GM23338 (cell line): ENCODE measurements at regions not wholly inside any gene's neighbourhood (a gene's known extent, or its start where the extent isn't known, plus 50 kb on each side); places are given as distances from the start of the nearest gene placed in this dataset.

Experiments
- ATAC-seq: fragments of 200-7000 bp; cut with Tn5 transposase; 3 replicates; pipeline ENCODE4 v1.9.1; 2020
- DNase-seq: peaks from one replicate; pipeline ENCODE4 v3.0.0-alpha.2; 2015; ENCODE audit warnings: low spot score
- H2AFZ ChIP-seq: fragments of 200-600 bp; sonication (generic); 2 replicates; pipeline ENCODE4 v1.8.0; 2016; ENCODE audit warnings: antibody characterized with exemption, mild to moderate bottlenecking, moderate library complexity
- H3F3A ChIP-seq: fragments of 200-600 bp; sonication (generic); replicated peaks from 2 replicates; pipeline ENCODE4 v1.8.0; 2017; ENCODE audit warnings: antibody characterized with exemption, mixed run types, low read depth
- H3K27ac ChIP-seq: fragments of 200-600 bp; sonication (generic); 2 replicates; pipeline ENCODE4 v1.6.1; 2016; ENCODE audit warnings: low read depth
- H3K27me3 ChIP-seq: fragments of 200-600 bp; sonication (generic); 2 replicates; pipeline ENCODE4 v1.8.0; 2016; ENCODE audit warnings: mild to moderate bottlenecking, mixed run types, moderate library complexity; ENCODE audit not compliant: insufficient read depth
- H3K36me3 ChIP-seq: fragments of 200-600 bp; sonication (generic); 2 replicates; pipeline ENCODE4 v1.8.0; 2016; ENCODE audit warnings: mild to moderate bottlenecking; ENCODE audit not compliant: insufficient read depth
- H3K4me1 ChIP-seq: fragments of 200-600 bp; sonication (generic); 2 replicates; pipeline ENCODE4 v1.8.0; 2016; ENCODE audit warnings: mild to moderate bottlenecking, moderate library complexity; ENCODE audit not compliant: insufficient read depth
- H3K4me2 ChIP-seq: fragments of 200-600 bp; sonication (generic); 2 replicates; pipeline ENCODE4 v1.7.1; 2017; ENCODE audit warnings: mixed run types
- H3K4me3 ChIP-seq: fragments of 200-600 bp; sonication (generic); 2 replicates; pipeline ENCODE4 v1.6.1; 2016; ENCODE audit warnings: mixed run types
- H3K79me2 ChIP-seq: fragments of 200-600 bp; sonication (generic); replicated peaks from 2 replicates; pipeline ENCODE4 v1.8.0; 2017; ENCODE audit warnings: mild to moderate bottlenecking; ENCODE audit not compliant: insufficient read depth
- H3K9me2 ChIP-seq: fragments of 200-600 bp; sonication (generic); 2 replicates; pipeline ENCODE4 v1.8.0; 2017; ENCODE audit not compliant: insufficient read depth
- H4K20me1 ChIP-seq: fragments of 200-600 bp; sonication (generic); replicated peaks from 2 replicates; pipeline ENCODE4 v1.8.0; 2017; ENCODE audit warnings: mild to moderate bottlenecking; ENCODE audit not compliant: insufficient read depth
- H3K27ac Mint-ChIP-seq: 2 replicates; pipeline ENCODE4 v1.8.0; 2020; ENCODE audit warnings: inconsistent platforms, mild to moderate bottlenecking, moderate library complexity, mixed read lengths
- H3K27me3 Mint-ChIP-seq: 3 replicates; pipeline ENCODE4 v1.8.0; 2022; ENCODE audit warnings: low read depth, mild to moderate bottlenecking, moderate library complexity, mixed read lengths, inconsistent platforms; ENCODE audit not compliant: insufficient read depth, poor library complexity
- H3K36me3 Mint-ChIP-seq: 3 replicates; pipeline ENCODE4 v1.8.0; 2021; ENCODE audit warnings: low read depth, mild to moderate bottlenecking, inconsistent platforms, moderate library complexity, mixed read lengths
- H3K4me1 Mint-ChIP-seq: 3 replicates; pipeline ENCODE4 v1.8.0; 2020; ENCODE audit warnings: mild to moderate bottlenecking, inconsistent platforms, mixed read lengths
- H3K4me3 Mint-ChIP-seq: 3 replicates; pipeline ENCODE4 v1.8.0; 2021; ENCODE audit warnings: moderate library complexity, mild to moderate bottlenecking, inconsistent platforms, mixed read lengths
- H3K9me3 Mint-ChIP-seq: 3 replicates; pipeline ENCODE4 v1.8.0; 2020; ENCODE audit warnings: moderate library complexity, mild to moderate bottlenecking, inconsistent platforms, mixed read lengths
- ETS1 ChIP-seq: IDR thresholded peaks from 2 replicates; pipeline ENCODE4 v1.6.1; 2016; ENCODE audit warnings: antibody characterized with exemption
- EZH2phosphoT487 ChIP-seq: fragments of 200-600 bp; sonication (generic); IDR thresholded peaks from one replicate; pipeline ENCODE4 v1.8.1; 2018; ENCODE audit warnings: antibody characterized with exemption; ENCODE audit not compliant: unreplicated experiment
- JUNB ChIP-seq: IDR thresholded peaks from one replicate; pipeline ENCODE4 v1.6.1; 2016; ENCODE audit warnings: antibody characterized with exemption; ENCODE audit not compliant: unreplicated experiment
- POLR2AphosphoS5 ChIP-seq: IDR thresholded peaks from 2 replicates; pipeline ENCODE4 v1.6.1; 2016; ENCODE audit warnings: antibody characterized with exemption, low read depth
- REST ChIP-seq: IDR thresholded peaks from one replicate; pipeline ENCODE4 v1.6.1; 2018; ENCODE audit warnings: antibody characterized with exemption; ENCODE audit not compliant: unreplicated experiment
- ZNF114 ChIP-seq: fragments of 250-450 bp; sonication (Bioruptor Pico); IDR thresholded peaks from 2 replicates; pipeline ENCODE4 v1.5.0; 2020; ENCODE audit warnings: mild to moderate bottlenecking, moderate library complexity
- ZNF462 ChIP-seq: fragments of 250-450 bp; sonication (Bioruptor Pico); IDR thresholded peaks from 2 replicates; pipeline ENCODE4 v1.5.0; 2020; ENCODE audit warnings: mild to moderate bottlenecking, moderate library complexity

GRCh38 chr6:147709396-147710272, 201.1 kb downstream of the SAMD5 start:
- Histone ChIP-seq H3K4me1 (peaks cover 6% of the 10 kb centered on the region), H3K9me2 (no peaks in the 10 kb centered on the region), H3F3A (no peaks in the 10 kb centered on the region), H3K27me3 (no peaks in the 10 kb centered on the region), H3K27ac (no peak overlapping the region), H3K4me3 (no peak overlapping the region), H4K20me1 (no peaks in the 10 kb centered on the region), H2AFZ (no peak overlapping the region), H3K4me2 (no peak overlapping the region), H3K36me3 (no peaks in the 10 kb centered on the region), H3K79me2 (no peaks in the 10 kb centered on the region)
- Mint-ChIP-seq H3K4me1 (peaks cover 5% of the 10 kb centered on the region), H3K27me3 (no peaks in the 10 kb centered on the region), H3K36me3 (no peaks in the 10 kb centered on the region), H3K27ac (no peak overlapping the region), H3K4me3 (no peak overlapping the region), H3K9me3 (no peaks in the 10 kb centered on the region)
- no peak for ATAC-seq
- TF ChIP-seq ZNF462: no peak
- no peak for TF ChIP-seq EZH2phosphoT487
- TF ChIP-seq JUNB: no peak
- no peak for TF ChIP-seq ZNF114 (CRISPR knock-in tag)
- no peak for TF ChIP-seq REST
- no peak for TF ChIP-seq ETS1
- no peak for TF ChIP-seq POLR2AphosphoS5
- no peak for DNase-seq
